ENCODE measurements at regions not wholly inside any gene's neighbourhood (a gene's known extent, or its start where the extent isn't known, plus 50 kb on each side); places are given as distances from the start of the nearest gene placed in this dataset.
"Not testable (repeated sequence)": the region's sequence is repeated elsewhere in the genome, so short reads cannot be mapped to it uniquely, and the experiment has no call there.

- Histone ChIP-seq H3K4me3 (ENCODE audit: low read depth in 1 of 5, low read length in 5 of 5) (no peak overlapping the region), H3K4me1 (ENCODE audit: control insufficient read depth in 5 of 5, insufficient read depth in 5 of 5, low read length in 5 of 5) (no peaks in the 10 kb centered on the region), H3K27me3 (ENCODE audit: control insufficient read depth in 5 of 5, insufficient read depth in 4 of 5, low read length in 5 of 5) (no peaks in the 10 kb centered on the region), H3K36me3 (ENCODE audit: control insufficient read depth in 5 of 5, insufficient read depth in 5 of 5, low read length in 5 of 5) (peaks cover 0 to 28% (median 20%) of the 10 kb centered on the region in 5 donors), H3K9ac (ENCODE audit: low read length in 5 of 5) (no peak overlapping the region), H3K27ac (ENCODE audit: low read depth, low read length) (no peak overlapping the region), H3K9me3 (ENCODE audit: control insufficient read depth in 5 of 5, low read length in 5 of 5) (no peaks in the 10 kb centered on the region)
Measured at GRCh38 chr3:124636863-124637296, 93.4 kb upstream of the UMPS start.

GRCh38 chr3:124639406-124640237 lies 90.6 kb upstream of the UMPS start:
- Histone ChIP-seq H3K27ac (ENCODE audit: low read depth, low read length) (no peak overlapping the region), H3K9ac (ENCODE audit: low read length in 5 of 5) (no peak overlapping the region), H3K4me1 (ENCODE audit: control insufficient read depth in 5 of 5, insufficient read depth in 5 of 5, low read length in 5 of 5) (no peaks in the 10 kb centered on the region), H3K9me3 (ENCODE audit: control insufficient read depth in 5 of 5, low read length in 5 of 5) (no peaks in the 10 kb centered on the region), H3K36me3 (ENCODE audit: control insufficient read depth in 5 of 5, insufficient read depth in 5 of 5, low read length in 5 of 5) (peaks cover 0 to 7% (median 6%) of the 10 kb centered on the region in 5 donors), H3K27me3 (ENCODE audit: control insufficient read depth in 5 of 5, insufficient read depth in 4 of 5, low read length in 5 of 5) (no peaks in the 10 kb centered on the region), H3K4me3 (ENCODE audit: low read depth in 1 of 5, low read length in 5 of 5) (no peak overlapping the region)

GRCh38 chr3:124640635-124641306 lies 89.5 kb upstream of the UMPS start:
- no peaks in the 10 kb centered on the region for H3K9me3 ChIP-seq (ENCODE audit: control insufficient read depth in 5 of 5, low read length in 5 of 5)
- H3K36me3 ChIP-seq (ENCODE audit: control insufficient read depth in 5 of 5, insufficient read depth in 5 of 5, low read length in 5 of 5) = peaks cover 0 to 7% (median 0%) of the 10 kb centered on the region in 5 donors
- H3K27me3 ChIP-seq (ENCODE audit: control insufficient read depth in 5 of 5, insufficient read depth in 4 of 5, low read length in 5 of 5) = no peaks in the 10 kb centered on the region
- no peak overlapping the region for H3K4me3 ChIP-seq (ENCODE audit: low read depth in 1 of 5, low read length in 5 of 5)
- no peak overlapping the region for H3K27ac ChIP-seq (ENCODE audit: low read depth, low read length)
- H3K9ac ChIP-seq (ENCODE audit: low read length in 5 of 5) = no peak overlapping the region
- no peaks in the 10 kb centered on the region for H3K4me1 ChIP-seq (ENCODE audit: control insufficient read depth in 5 of 5, insufficient read depth in 5 of 5, low read length in 5 of 5)

- Histone ChIP-seq H3K9ac (ENCODE audit: low read length in 5 of 5) (no peak overlapping the region), H3K9me3 (ENCODE audit: control insufficient read depth in 5 of 5, low read length in 5 of 5) (no peaks in the 10 kb centered on the region), H3K4me3 (ENCODE audit: low read depth in 1 of 5, low read length in 5 of 5) (no peak overlapping the region), H3K4me1 (ENCODE audit: control insufficient read depth in 5 of 5, insufficient read depth in 5 of 5, low read length in 5 of 5) (no peaks in the 10 kb centered on the region), H3K27me3 (ENCODE audit: control insufficient read depth in 5 of 5, insufficient read depth in 4 of 5, low read length in 5 of 5) (no peaks in the 10 kb centered on the region), H3K36me3 (ENCODE audit: control insufficient read depth in 5 of 5, insufficient read depth in 5 of 5, low read length in 5 of 5) (peaks cover 0 to 1% (median 0%) of the 10 kb centered on the region in 5 donors), H3K27ac (ENCODE audit: low read depth, low read length) (no peak overlapping the region)
Measured at GRCh38 chr3:124643453-124643852, 86.8 kb upstream of the UMPS start.

GRCh38 chr3:124646186-124646585 lies 84.1 kb upstream of the UMPS start:
- H3K9ac ChIP-seq (ENCODE audit: low read length in 5 of 5); H3K27me3 ChIP-seq (ENCODE audit: control insufficient read depth in 5 of 5, insufficient read depth in 4 of 5, low read length in 5 of 5); H3K4me3 ChIP-seq (ENCODE audit: low read depth in 1 of 5, low read length in 5 of 5); H3K4me1 ChIP-seq (ENCODE audit: control insufficient read depth in 5 of 5, insufficient read depth in 5 of 5, low read length in 5 of 5); H3K36me3 ChIP-seq (ENCODE audit: control insufficient read depth in 5 of 5, insufficient read depth in 5 of 5, low read length in 5 of 5); H3K27ac ChIP-seq (ENCODE audit: low read depth, low read length); H3K9me3 ChIP-seq (ENCODE audit: control insufficient read depth in 5 of 5, low read length in 5 of 5): not testable (repeated sequence)

GRCh38 chr3:124648551-124648950 lies 81.7 kb upstream of the UMPS start:
- no peak overlapping the region for H3K4me3 ChIP-seq (ENCODE audit: low read depth in 1 of 5, low read length in 5 of 5)
- H3K9me3 ChIP-seq (ENCODE audit: control insufficient read depth in 5 of 5, low read length in 5 of 5) = no peaks in the 10 kb centered on the region
- no peak overlapping the region for H3K9ac ChIP-seq (ENCODE audit: low read length in 5 of 5)
- H3K27me3 ChIP-seq (ENCODE audit: control insufficient read depth in 5 of 5, insufficient read depth in 4 of 5, low read length in 5 of 5) = no peaks in the 10 kb centered on the region
- H3K27ac ChIP-seq (ENCODE audit: low read depth, low read length) = no peak overlapping the region
- peaks cover 3 to 18% (median 9%) of the 10 kb centered on the region in 5 donors for H3K36me3 ChIP-seq (ENCODE audit: control insufficient read depth in 5 of 5, insufficient read depth in 5 of 5, low read length in 5 of 5)
- H3K4me1 ChIP-seq (ENCODE audit: control insufficient read depth in 5 of 5, insufficient read depth in 5 of 5, low read length in 5 of 5) = no peaks in the 10 kb centered on the region

GRCh38 chr3:124650798-124651197 lies 79.5 kb upstream of the UMPS start:
- Histone ChIP-seq H3K27me3 (ENCODE audit: control insufficient read depth in 5 of 5, insufficient read depth in 4 of 5, low read length in 5 of 5) (no peaks in the 10 kb centered on the region), H3K4me1 (ENCODE audit: control insufficient read depth in 5 of 5, insufficient read depth in 5 of 5, low read length in 5 of 5) (no peaks in the 10 kb centered on the region), H3K9ac (ENCODE audit: low read length in 5 of 5) (no peak overlapping the region), H3K36me3 (ENCODE audit: control insufficient read depth in 5 of 5, insufficient read depth in 5 of 5, low read length in 5 of 5) (peaks cover 3 to 19% (median 16%) of the 10 kb centered on the region in 5 donors), H3K27ac (ENCODE audit: low read depth, low read length) (no peak overlapping the region), H3K9me3 (ENCODE audit: control insufficient read depth in 5 of 5, low read length in 5 of 5) (no peaks in the 10 kb centered on the region), H3K4me3 (ENCODE audit: low read depth in 1 of 5, low read length in 5 of 5) (no peak overlapping the region)

- not testable (repeated sequence) for H3K27me3 ChIP-seq (ENCODE audit: control insufficient read depth in 5 of 5, insufficient read depth in 4 of 5, low read length in 5 of 5); H3K9ac ChIP-seq (ENCODE audit: low read length in 5 of 5); H3K4me1 ChIP-seq (ENCODE audit: control insufficient read depth in 5 of 5, insufficient read depth in 5 of 5, low read length in 5 of 5); H3K27ac ChIP-seq (ENCODE audit: low read depth, low read length); H3K9me3 ChIP-seq (ENCODE audit: control insufficient read depth in 5 of 5, low read length in 5 of 5); H3K4me3 ChIP-seq (ENCODE audit: low read depth in 1 of 5, low read length in 5 of 5)
- H3K36me3 ChIP-seq (ENCODE audit: control insufficient read depth in 5 of 5, insufficient read depth in 5 of 5, low read length in 5 of 5) = peaks cover 3 to 19% (median 16%) of the 10 kb centered on the region in 5 donors
Measured at GRCh38 chr3:124651416-124651815, 78.8 kb upstream of the UMPS start.

GRCh38 chr3:124652009-124652408 lies 78.2 kb upstream of the UMPS start:
- no peaks in the 10 kb centered on the region for H3K27me3 ChIP-seq (ENCODE audit: control insufficient read depth in 5 of 5, insufficient read depth in 4 of 5, low read length in 5 of 5)
- no peaks in the 10 kb centered on the region for H3K9me3 ChIP-seq (ENCODE audit: control insufficient read depth in 5 of 5, low read length in 5 of 5)
- H3K4me1 ChIP-seq (ENCODE audit: control insufficient read depth in 5 of 5, insufficient read depth in 5 of 5, low read length in 5 of 5) = no peaks in the 10 kb centered on the region
- H3K27ac ChIP-seq (ENCODE audit: low read depth, low read length) = no peak overlapping the region
- no peak overlapping the region for H3K4me3 ChIP-seq (ENCODE audit: low read depth in 1 of 5, low read length in 5 of 5)
- peaks cover 3 to 19% (median 16%) of the 10 kb centered on the region in 5 donors for H3K36me3 ChIP-seq (ENCODE audit: control insufficient read depth in 5 of 5, insufficient read depth in 5 of 5, low read length in 5 of 5)
- no peak overlapping the region for H3K9ac ChIP-seq (ENCODE audit: low read length in 5 of 5)

- H3K9me3 ChIP-seq (ENCODE audit: control insufficient read depth in 5 of 5, low read length in 5 of 5) = no peaks in the 10 kb centered on the region
- no peak overlapping the region for H3K27ac ChIP-seq (ENCODE audit: low read depth, low read length)
- H3K4me1 ChIP-seq (ENCODE audit: control insufficient read depth in 5 of 5, insufficient read depth in 5 of 5, low read length in 5 of 5) = no peaks in the 10 kb centered on the region
- no peaks in the 10 kb centered on the region for H3K27me3 ChIP-seq (ENCODE audit: control insufficient read depth in 5 of 5, insufficient read depth in 4 of 5, low read length in 5 of 5)
- no peak overlapping the region for H3K4me3 ChIP-seq (ENCODE audit: low read depth in 1 of 5, low read length in 5 of 5)
- no peak overlapping the region for H3K9ac ChIP-seq (ENCODE audit: low read length in 5 of 5)
- peaks cover 3 to 30% (median 28%) of the 10 kb centered on the region in 5 donors for H3K36me3 ChIP-seq (ENCODE audit: control insufficient read depth in 5 of 5, insufficient read depth in 5 of 5, low read length in 5 of 5)
Measured at GRCh38 chr3:124653071-124653796, 77.0 kb upstream of the UMPS start.
